GM18868 (cell line): ENCODE measurements at regions not wholly inside any gene's neighbourhood (a gene's known extent, or its start where the extent isn't known, plus 50 kb on each side); places are given as distances from the start of the nearest gene placed in this dataset.

Experiments used
- ATAC-seq: cut with Tn5 transposase; IDR thresholded peaks from one replicate; pipeline ENCODE4 v1.9.1; 2021; ENCODE audit warnings: mild to moderate bottlenecking, moderate library complexity; ENCODE audit not compliant: unreplicated experiment

- no peak for ATAC-seq
Observed at GRCh38 chr18:55166260-55166598, 207.0 kb upstream of the CCDC68 start.

- ATAC-seq = no peak
Observed at GRCh38 chr18:55163550-55163949, 204.3 kb upstream of the CCDC68 start.

GRCh38 chr18:55161916-55162315, 202.7 kb upstream of the CCDC68 start:
- no peak for ATAC-seq

GRCh38 chr18:55159027-55159426, 199.8 kb upstream of the CCDC68 start:
- ATAC-seq = no peak

- ATAC-seq = no peak
Observed at GRCh38 chr18:55158570-55158969, 199.3 kb upstream of the CCDC68 start.

GRCh38 chr18:55153346-55153745, 194.1 kb upstream of the CCDC68 start:
- ATAC-seq = no peak

GRCh38 chr18:55152801-55153200, 193.5 kb upstream of the CCDC68 start:
- no peak for ATAC-seq

- no peak for ATAC-seq
Observed at GRCh38 chr18:55149994-55150393, 190.7 kb upstream of the CCDC68 start.

GRCh38 chr18:55147791-55148190, 188.5 kb upstream of the CCDC68 start:
- no peak for ATAC-seq

- ATAC-seq = no peak
Observed at GRCh38 chr18:55144193-55144930, 185.1 kb upstream of the CCDC68 start.

- no peak for ATAC-seq
Observed at GRCh38 chr18:55142410-55142809, 183.1 kb upstream of the CCDC68 start.

- ATAC-seq = no peak
Observed at GRCh38 chr18:55141318-55141717, 182.1 kb upstream of the CCDC68 start.

- ATAC-seq = no peak
Observed at GRCh38 chr18:55139836-55140235, 180.6 kb upstream of the CCDC68 start.

GRCh38 chr18:55139307-55139706, 180.0 kb upstream of the CCDC68 start:
- no peak for ATAC-seq

GRCh38 chr18:55138401-55138800, 179.1 kb upstream of the CCDC68 start:
- ATAC-seq = no peak

- no peak for ATAC-seq
Observed at GRCh38 chr18:55137602-55138001, 178.3 kb upstream of the CCDC68 start.

- no peak for ATAC-seq
Observed at GRCh38 chr18:55136864-55137263, 177.6 kb upstream of the CCDC68 start.

- peak; percentile 57 for ATAC-seq
Observed at GRCh38 chr18:55136258-55136657, 177.0 kb upstream of the CCDC68 start.

GRCh38 chr18:55133378-55133777, 174.1 kb upstream of the CCDC68 start:
- no peak for ATAC-seq

- no peak for ATAC-seq
Observed at GRCh38 chr18:55128437-55128836, 169.2 kb upstream of the CCDC68 start.

- no peak for ATAC-seq
Observed at GRCh38 chr18:55124078-55124763, 165.0 kb upstream of the CCDC68 start.

GRCh38 chr18:55123361-55123760, 164.1 kb upstream of the CCDC68 start:
- ATAC-seq = no peak
